OCI-LY7 (cell line): ENCODE measurements at regions not wholly inside any gene's neighbourhood (a gene's known extent, or its start where the extent isn't known, plus 50 kb on each side); places are given as distances from the start of the nearest gene placed in this dataset.
"Not testable (repeated sequence)": the region's sequence is repeated elsewhere in the genome, so short reads cannot be mapped to it uniquely, and the experiment has no call there.

Experiments
- BruUV-seq: library from RNA; stranded (reverse); fragments of 400-500 nt; replicated peaks from 2 replicates; lab custom pipeline; 2021; lab: Mats Ljungman, UMichigan
- CTCF ChIA-PET: fragments of 300-600 bp; sonication (Branson Sonifier 250); formaldehyde crosslinking; loops from one replicate; lab custom pipeline; 2022; ENCODE audit warnings: antibody characterized with exemption; ENCODE audit not compliant: unreplicated experiment; lab: Charles Lee
- POLR2A ChIA-PET: fragments of 300-600 bp; sonication (Branson Sonifier 250); formaldehyde crosslinking; loops from one replicate; lab custom pipeline; 2022; ENCODE audit warnings: antibody characterized with exemption; lab: Charles Lee
- DNase-seq: peaks from one replicate; pipeline ENCODE4 v3.0.0-alpha.2; 2015; ENCODE audit warnings: low spot score
- H2AFZ ChIP-seq: fragments of 200-600 bp; sonication (generic), shearing (Covaris generic); 2 replicates; pipeline ENCODE4 v1.6.1; 2014; ENCODE audit warnings: mild to moderate bottlenecking, antibody characterized with exemption, low read length, moderate library complexity
- H3K27ac ChIP-seq: fragments of 200-600 bp; sonication (generic); 2 replicates; pipeline ENCODE4 v1.5.1; 2014; ENCODE audit warnings: mixed run types, low read depth, mild to moderate bottlenecking, moderate library complexity, low read length, inconsistent platforms; ENCODE audit not compliant: poor library complexity, severe bottlenecking
- H3K36me3 ChIP-seq: fragments of 200-600 bp; sonication (generic); 2 replicates; pipeline ENCODE4 v1.6.1; 2014; ENCODE audit warnings: mild to moderate bottlenecking, antibody characterized with exemption, low read length, moderate library complexity, mixed read lengths; ENCODE audit not compliant: insufficient read depth
- H3K4me1 ChIP-seq: fragments of 200-600 bp; sonication (generic); 2 replicates; pipeline ENCODE4 v1.5.1; 2014; ENCODE audit warnings: mild to moderate bottlenecking, low read length; ENCODE audit not compliant: insufficient read depth, poor library complexity, severe bottlenecking
- H3K4me2 ChIP-seq: fragments of 200-600 bp; sonication (generic); 2 replicates; pipeline ENCODE4 v1.6.1; 2014; ENCODE audit warnings: mild to moderate bottlenecking, low read length
- H3K4me3 ChIP-seq: fragments of 200-600 bp; sonication (generic); 2 replicates; pipeline ENCODE4 v1.5.1; 2014; ENCODE audit warnings: mild to moderate bottlenecking, low read depth, low read length; ENCODE audit not compliant: poor library complexity, severe bottlenecking
- H3K79me2 ChIP-seq: fragments of 200-600 bp; sonication (generic); 2 replicates; pipeline ENCODE4 v1.6.1; 2016; ENCODE audit warnings: low read depth, mild to moderate bottlenecking, low read length, moderate library complexity, mixed read lengths; ENCODE audit not compliant: insufficient read depth
- H3K9me2 ChIP-seq: fragments of 200-600 bp; sonication (generic); 2 replicates; pipeline ENCODE4 v1.6.1; 2016; ENCODE audit warnings: mild to moderate bottlenecking, low read length, mixed read lengths; ENCODE audit not compliant: insufficient read depth
- H3K9me3 ChIP-seq: fragments of 200-600 bp; sonication (generic); 2 replicates; pipeline ENCODE4 v1.6.1; 2014; ENCODE audit warnings: mild to moderate bottlenecking, mixed run types, low read length, mixed read lengths
- H4K20me1 ChIP-seq: fragments of 200-600 bp; sonication (generic); 2 replicates; pipeline ENCODE4 v1.6.1; 2014; ENCODE audit warnings: mild to moderate bottlenecking, antibody characterized with exemption, low read length, moderate library complexity, mixed read lengths; ENCODE audit not compliant: insufficient read depth
- EZH2phosphoT487 ChIP-seq: fragments of 200-600 bp; sonication (generic); IDR thresholded peaks from 2 replicates; pipeline ENCODE4 v1.6.1; 2018; ENCODE audit warnings: low read depth, borderline replicate concordance, mild to moderate bottlenecking, mixed run types, antibody characterized with exemption, low read length, moderate library complexity, mixed read lengths
- intact Hi-C: fragments of 100-400 bp; cut with micrococcal nuclease; formaldehyde crosslinking; loops from one replicate; pipeline ENCODE4 v1.10.0; 2022; ENCODE audit not compliant: unreplicated experiment
- TF ChIP-seq, protein P1 (sequence below): fragments of 200-600 bp; sonication (generic); conservative IDR thresholded peaks from 2 replicates; pipeline ENCODE4 v1.5.1; 2014; ENCODE audit warnings: mild to moderate bottlenecking, antibody characterized with exemption, low read length, moderate library complexity, mixed read lengths

- POLR2A ChIA-PET: interaction anchor here (0.9 kb wide), 1 partner anchor 15 kb away, joined by 3 read pairs; no protein-coding TSS in a partner anchor
- no TSS peak for BruUV-seq
- DNase-seq: no peak
- no peaks in the 10 kb centered on the region for H4K20me1 ChIP-seq
- H3K9me2 ChIP-seq: no peaks in the 10 kb centered on the region
- H3K9me3 ChIP-seq: no peaks in the 10 kb centered on the region
- CTCF ChIA-PET: no interaction called here
- H3K79me2 ChIP-seq: no peaks in the 10 kb centered on the region
- no peaks in the 10 kb centered on the region for H3K36me3 ChIP-seq
- H3K4me3 ChIP-seq: no peak overlapping the region
- no peak overlapping the region for H3K4me2 ChIP-seq
- TF ChIP-seq EZH2phosphoT487: no peak
- TF ChIP-seq, protein P1, sequence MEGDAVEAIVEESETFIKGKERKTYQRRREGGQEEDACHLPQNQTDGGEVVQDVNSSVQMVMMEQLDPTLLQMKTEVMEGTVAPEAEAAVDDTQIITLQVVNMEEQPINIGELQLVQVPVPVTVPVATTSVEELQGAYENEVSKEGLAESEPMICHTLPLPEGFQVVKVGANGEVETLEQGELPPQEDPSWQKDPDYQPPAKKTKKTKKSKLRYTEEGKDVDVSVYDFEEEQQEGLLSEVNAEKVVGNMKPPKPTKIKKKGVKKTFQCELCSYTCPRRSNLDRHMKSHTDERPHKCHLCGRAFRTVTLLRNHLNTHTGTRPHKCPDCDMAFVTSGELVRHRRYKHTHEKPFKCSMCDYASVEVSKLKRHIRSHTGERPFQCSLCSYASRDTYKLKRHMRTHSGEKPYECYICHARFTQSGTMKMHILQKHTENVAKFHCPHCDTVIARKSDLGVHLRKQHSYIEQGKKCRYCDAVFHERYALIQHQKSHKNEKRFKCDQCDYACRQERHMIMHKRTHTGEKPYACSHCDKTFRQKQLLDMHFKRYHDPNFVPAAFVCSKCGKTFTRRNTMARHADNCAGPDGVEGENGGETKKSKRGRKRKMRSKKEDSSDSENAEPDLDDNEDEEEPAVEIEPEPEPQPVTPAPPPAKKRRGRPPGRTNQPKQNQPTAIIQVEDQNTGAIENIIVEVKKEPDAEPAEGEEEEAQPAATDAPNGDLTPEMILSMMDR: no peak
- no peak overlapping the region for H3K27ac ChIP-seq
- H3K4me1 ChIP-seq: no peaks in the 10 kb centered on the region
- intact Hi-C loops: no loop called here
- no peak overlapping the region for H2AFZ ChIP-seq
Measured at GRCh38 chr5:39619168-39619818, 194.5 kb upstream of the DAB2 start.

- no peak for DNase-seq
- Histone ChIP-seq H3K4me3 (no peak overlapping the region), H3K4me2 (no peak overlapping the region), H2AFZ (no peak overlapping the region), H3K9me3 (no peaks in the 10 kb centered on the region), H3K9me2 (no peaks in the 10 kb centered on the region), H3K4me1 (no peaks in the 10 kb centered on the region), H4K20me1 (no peaks in the 10 kb centered on the region), H3K36me3 (no peaks in the 10 kb centered on the region), H3K27ac (no peak overlapping the region), H3K79me2 (no peaks in the 10 kb centered on the region)
- CTCF ChIA-PET: no interaction called here
- TF ChIP-seq, protein P1: no peak
- TF ChIP-seq EZH2phosphoT487: no peak
- POLR2A ChIA-PET: no interaction called here
- intact Hi-C loops: no loop called here
- no TSS peak for BruUV-seq
Measured at GRCh38 chr5:39618391-39618790, 193.6 kb upstream of the DAB2 start.

DNA sequence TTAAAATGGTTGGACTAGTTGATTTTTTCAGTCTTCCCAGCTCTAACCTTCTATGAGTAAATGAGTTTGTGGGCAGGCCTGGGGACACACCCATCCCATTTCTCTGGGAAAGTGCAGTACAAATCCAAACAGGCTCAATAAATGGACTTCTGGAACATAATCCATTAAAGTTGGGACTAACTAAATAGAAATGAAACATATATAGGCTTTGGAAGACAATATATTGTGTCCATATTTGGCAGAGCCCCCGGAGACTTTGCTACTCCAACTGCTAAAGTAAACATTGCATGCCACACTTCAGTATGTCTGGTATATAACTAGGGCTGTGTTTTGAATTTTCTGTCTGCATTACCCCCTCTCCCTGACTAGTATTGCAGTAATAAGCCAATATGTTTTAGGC lies 191.4 kb upstream of the DAB2 start:
- TF ChIP-seq EZH2phosphoT487: no peak
- POLR2A ChIA-PET: no interaction called here
- intact Hi-C loops: no loop called here
- Histone ChIP-seq H3K4me1 (no peaks in the 10 kb centered on the region), H4K20me1 (no peaks in the 10 kb centered on the region), H3K36me3 (no peaks in the 10 kb centered on the region), H2AFZ (no peak overlapping the region), H3K79me2 (no peaks in the 10 kb centered on the region), H3K4me2 (no peak overlapping the region), H3K4me3 (no peak overlapping the region), H3K27ac (no peak overlapping the region), H3K9me2 (no peaks in the 10 kb centered on the region), H3K9me3 (no peaks in the 10 kb centered on the region)
- no peak for DNase-seq
- no TSS peak for BruUV-seq
- CTCF ChIA-PET: no interaction called here

GRCh38 chr5:39611076-39611475 lies 186.3 kb upstream of the DAB2 start:
- BruUV-seq, intact Hi-C loops: not testable (repeated sequence)

More at GRCh38 chr5:39611076-39611475, 186.3 kb upstream of the DAB2 start:
- H3K27ac ChIP-seq, DNase-seq, CTCF ChIA-PET, H3K79me2 ChIP-seq, H2AFZ ChIP-seq, H4K20me1 ChIP-seq, H3K36me3 ChIP-seq, H3K4me3 ChIP-seq, H3K9me2 ChIP-seq, H3K4me1 ChIP-seq, H3K4me2 ChIP-seq, H3K9me3 ChIP-seq, POLR2A ChIA-PET: not testable (repeated sequence)
